ENCODE measurements at regions not wholly inside any gene's neighbourhood (a gene's known extent, or its start where the extent isn't known, plus 50 kb on each side); places are given as distances from the start of the nearest gene placed in this dataset.

DNA sequence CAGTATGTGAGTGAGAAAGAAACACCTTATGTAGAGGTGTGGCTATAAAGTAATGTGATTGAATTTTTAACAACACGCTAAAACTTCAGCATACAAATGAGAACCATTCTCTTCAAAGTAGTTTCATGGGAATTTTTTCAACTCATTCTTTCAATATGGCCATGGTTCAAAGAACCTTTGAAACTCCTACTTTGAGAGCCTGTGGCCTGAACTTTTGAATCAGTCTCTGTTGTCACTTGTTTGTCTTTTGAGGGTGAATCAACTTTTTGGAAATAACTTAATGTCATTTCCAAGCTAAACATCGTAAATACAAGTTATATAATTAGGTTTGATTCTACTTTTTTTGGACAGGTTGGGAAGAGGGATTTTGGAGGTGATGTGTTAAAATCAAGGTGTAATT is 49.9 kb upstream of the CASK start:
- TF ChIP-seq, protein P1, sequence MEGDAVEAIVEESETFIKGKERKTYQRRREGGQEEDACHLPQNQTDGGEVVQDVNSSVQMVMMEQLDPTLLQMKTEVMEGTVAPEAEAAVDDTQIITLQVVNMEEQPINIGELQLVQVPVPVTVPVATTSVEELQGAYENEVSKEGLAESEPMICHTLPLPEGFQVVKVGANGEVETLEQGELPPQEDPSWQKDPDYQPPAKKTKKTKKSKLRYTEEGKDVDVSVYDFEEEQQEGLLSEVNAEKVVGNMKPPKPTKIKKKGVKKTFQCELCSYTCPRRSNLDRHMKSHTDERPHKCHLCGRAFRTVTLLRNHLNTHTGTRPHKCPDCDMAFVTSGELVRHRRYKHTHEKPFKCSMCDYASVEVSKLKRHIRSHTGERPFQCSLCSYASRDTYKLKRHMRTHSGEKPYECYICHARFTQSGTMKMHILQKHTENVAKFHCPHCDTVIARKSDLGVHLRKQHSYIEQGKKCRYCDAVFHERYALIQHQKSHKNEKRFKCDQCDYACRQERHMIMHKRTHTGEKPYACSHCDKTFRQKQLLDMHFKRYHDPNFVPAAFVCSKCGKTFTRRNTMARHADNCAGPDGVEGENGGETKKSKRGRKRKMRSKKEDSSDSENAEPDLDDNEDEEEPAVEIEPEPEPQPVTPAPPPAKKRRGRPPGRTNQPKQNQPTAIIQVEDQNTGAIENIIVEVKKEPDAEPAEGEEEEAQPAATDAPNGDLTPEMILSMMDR (IDR thresholded peaks at IDR 0.05; ENCODE audit: insufficient read depth, low read length), result no peak
- no peak for TF ChIP-seq GABPA (IDR thresholded peaks at IDR 0.05; ENCODE audit: low read depth)
- TF ChIP-seq POLR2AphosphoS5 (IDR thresholded peaks at IDR 0.05; ENCODE audit: low read depth), result no peak
- TF ChIP-seq, protein P2, sequence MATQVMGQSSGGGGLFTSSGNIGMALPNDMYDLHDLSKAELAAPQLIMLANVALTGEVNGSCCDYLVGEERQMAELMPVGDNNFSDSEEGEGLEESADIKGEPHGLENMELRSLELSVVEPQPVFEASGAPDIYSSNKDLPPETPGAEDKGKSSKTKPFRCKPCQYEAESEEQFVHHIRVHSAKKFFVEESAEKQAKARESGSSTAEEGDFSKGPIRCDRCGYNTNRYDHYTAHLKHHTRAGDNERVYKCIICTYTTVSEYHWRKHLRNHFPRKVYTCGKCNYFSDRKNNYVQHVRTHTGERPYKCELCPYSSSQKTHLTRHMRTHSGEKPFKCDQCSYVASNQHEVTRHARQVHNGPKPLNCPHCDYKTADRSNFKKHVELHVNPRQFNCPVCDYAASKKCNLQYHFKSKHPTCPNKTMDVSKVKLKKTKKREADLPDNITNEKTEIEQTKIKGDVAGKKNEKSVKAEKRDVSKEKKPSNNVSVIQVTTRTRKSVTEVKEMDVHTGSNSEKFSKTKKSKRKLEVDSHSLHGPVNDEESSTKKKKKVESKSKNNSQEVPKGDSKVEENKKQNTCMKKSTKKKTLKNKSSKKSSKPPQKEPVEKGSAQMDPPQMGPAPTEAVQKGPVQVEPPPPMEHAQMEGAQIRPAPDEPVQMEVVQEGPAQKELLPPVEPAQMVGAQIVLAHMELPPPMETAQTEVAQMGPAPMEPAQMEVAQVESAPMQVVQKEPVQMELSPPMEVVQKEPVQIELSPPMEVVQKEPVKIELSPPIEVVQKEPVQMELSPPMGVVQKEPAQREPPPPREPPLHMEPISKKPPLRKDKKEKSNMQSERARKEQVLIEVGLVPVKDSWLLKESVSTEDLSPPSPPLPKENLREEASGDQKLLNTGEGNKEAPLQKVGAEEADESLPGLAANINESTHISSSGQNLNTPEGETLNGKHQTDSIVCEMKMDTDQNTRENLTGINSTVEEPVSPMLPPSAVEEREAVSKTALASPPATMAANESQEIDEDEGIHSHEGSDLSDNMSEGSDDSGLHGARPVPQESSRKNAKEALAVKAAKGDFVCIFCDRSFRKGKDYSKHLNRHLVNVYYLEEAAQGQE (IDR thresholded peaks at IDR 0.05; ENCODE audit: insufficient replicate concordance, low read depth), result no peak
- TF ChIP-seq SPI1 (IDR thresholded peaks at IDR 0.05; ENCODE audit: borderline replicate concordance, low read depth), result no peak

All from HL-60 (cell line).